ENCODE measurements at regions not wholly inside any gene's neighbourhood (a gene's known extent, or its start where the extent isn't known, plus 50 kb on each side); places are given as distances from the start of the nearest gene placed in this dataset.
"Not testable (repeated sequence)": the region's sequence is repeated elsewhere in the genome, so short reads cannot be mapped to it uniquely, and the experiment has no call there.

DNA sequence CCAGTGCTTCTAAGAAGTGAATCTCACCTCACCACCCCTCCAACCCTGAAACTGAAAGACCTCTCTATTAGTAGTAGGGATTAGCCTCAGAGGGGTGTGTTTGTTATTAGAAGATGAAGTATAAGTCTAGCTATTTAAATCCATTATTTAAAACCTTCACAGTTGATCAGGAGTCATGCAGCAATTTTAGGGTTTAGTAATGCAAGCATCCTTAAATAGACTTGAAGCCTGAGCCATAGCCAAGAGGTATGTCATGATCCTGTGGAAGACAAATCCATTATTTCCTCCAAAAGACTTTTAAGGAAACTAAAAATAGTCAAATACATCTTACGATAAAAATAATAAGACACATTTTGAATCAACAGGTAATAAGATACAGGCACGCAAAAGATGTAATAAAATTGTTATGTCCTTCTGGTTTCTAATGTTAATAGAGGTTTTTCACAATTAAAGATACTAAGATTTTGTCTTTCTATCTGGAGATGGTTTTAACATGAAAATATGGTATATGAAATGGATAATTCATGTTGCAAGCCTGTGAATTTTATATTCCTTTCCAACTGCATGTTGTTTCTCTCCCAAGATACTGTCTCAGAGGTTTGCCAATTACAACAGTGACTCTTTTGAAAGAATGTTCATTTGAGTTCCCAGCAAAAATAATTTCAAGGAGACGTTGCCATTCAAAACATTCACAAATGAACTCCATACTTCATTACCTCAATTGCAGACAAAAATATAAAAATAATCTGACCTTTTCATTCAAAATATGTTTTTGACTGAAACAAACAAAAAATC is 68.0 kb downstream of the LUZP4 start:
- WGBS, 2 donors = 7 to 35% methylated on average over 3 of the region's 3 CpGs
- ATAC-seq (ENCODE audit: low FRiP score) = peak; percentile 52
- no peak for DNase-seq
- intact Hi-C loops (cut with DNase I) = loop anchor here in 1 of 2 donors (5.0 kb wide), 1 partner anchor 205 kb away; the partner anchor contains the start of gene PLS3
- Histone ChIP-seq H3K9me3 (ENCODE audit: control insufficient read depth, low read length) (no peaks in the 10 kb centered on the region), H3K4me1 (ENCODE audit: control insufficient read depth in 1 of 2, insufficient read depth in 2 of 2, low read length in 2 of 2) (peaks cover 4 to 5% of the 10 kb centered on the region in 2 donors), H3K4me3 (ENCODE audit: low read length in 2 of 2) (no peak overlapping the region), H3K36me3 (ENCODE audit: control insufficient read depth in 1 of 2, insufficient read depth in 2 of 2, low read length in 1 of 2) (no peaks in the 10 kb centered on the region), H3K27ac (ENCODE audit: low read depth in 1 of 2, low read length in 2 of 2) (peak overlapping the region; percentile 74 to 87), H3K27me3 (ENCODE audit: control insufficient read depth in 1 of 2, insufficient read depth in 2 of 2, low read length in 1 of 2) (no peaks in the 10 kb centered on the region)

GRCh38 chrX:115359508-115359907 is 70.0 kb downstream of the LUZP4 start:
- not testable (repeated sequence) for H3K9me3 ChIP-seq (ENCODE audit: control insufficient read depth, low read length); H3K36me3 ChIP-seq (ENCODE audit: control insufficient read depth in 1 of 2, insufficient read depth in 2 of 2, low read length in 1 of 2); DNase-seq; H3K27me3 ChIP-seq (ENCODE audit: control insufficient read depth in 1 of 2, insufficient read depth in 2 of 2, low read length in 1 of 2); H3K4me3 ChIP-seq (ENCODE audit: low read length in 2 of 2); H3K4me1 ChIP-seq (ENCODE audit: control insufficient read depth in 1 of 2, insufficient read depth in 2 of 2, low read length in 2 of 2); ATAC-seq (ENCODE audit: low FRiP score)
- 1 to 21% methylated on average over 7 of the region's 7 CpGs for WGBS, 2 donors
- peak overlapping the region in 1 of 2 donors; percentile 43 for H3K27ac ChIP-seq (ENCODE audit: low read depth in 1 of 2, low read length in 2 of 2)
- intact Hi-C loops (cut with DNase I) = loop anchor here in 1 of 2 donors (5.0 kb wide), 1 partner anchor 203 kb away; the partner anchor contains the start of gene PLS3

DNA sequence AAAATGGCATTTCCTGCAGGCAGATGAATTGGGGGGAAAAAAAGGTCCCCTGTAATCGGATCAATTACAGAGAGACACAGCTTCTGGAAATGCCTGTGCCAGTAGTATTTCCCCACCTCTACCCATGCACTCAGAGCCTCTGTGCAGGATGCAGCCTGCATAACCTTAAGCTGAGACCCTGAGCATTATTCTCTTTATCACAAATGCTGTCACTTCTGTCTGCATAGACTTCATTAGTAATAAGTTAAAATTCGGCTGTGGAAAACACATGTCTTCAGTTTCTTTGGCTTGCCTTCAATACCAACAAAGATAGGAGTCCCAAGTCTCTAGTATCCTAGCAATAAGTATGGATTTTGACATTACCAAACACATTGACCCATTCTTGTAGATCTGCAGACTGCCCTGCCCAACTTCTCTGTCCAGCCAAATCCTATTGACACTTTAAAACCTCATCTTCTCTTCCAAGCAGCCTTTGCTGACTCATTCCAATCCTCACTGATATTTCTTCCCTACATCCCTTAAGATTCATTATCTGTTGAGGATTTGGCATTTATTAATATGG is 70.8 kb downstream of the LUZP4 start:
- H3K27me3 ChIP-seq (ENCODE audit: control insufficient read depth in 1 of 2, insufficient read depth in 2 of 2, low read length in 1 of 2) = no peaks in the 10 kb centered on the region
- H3K36me3 ChIP-seq (ENCODE audit: control insufficient read depth in 1 of 2, insufficient read depth in 2 of 2, low read length in 1 of 2) = no peaks in the 10 kb centered on the region
- no peak for DNase-seq
- H3K9me3 ChIP-seq (ENCODE audit: control insufficient read depth, low read length) = no peaks in the 10 kb centered on the region
- ATAC-seq (ENCODE audit: low FRiP score) = peak; percentile 17
- 3 to 27% methylated on average over 2 of the region's 2 CpGs for WGBS, 2 donors
- H3K27ac ChIP-seq (ENCODE audit: low read depth in 1 of 2, low read length in 2 of 2) = peak overlapping the region in 1 of 2 donors; percentile 71
- intact Hi-C loops (cut with DNase I) = no loop called here
- H3K4me1 ChIP-seq (ENCODE audit: control insufficient read depth in 1 of 2, insufficient read depth in 2 of 2, low read length in 2 of 2) = peaks cover 4 to 5% of the 10 kb centered on the region in 2 donors
- H3K4me3 ChIP-seq (ENCODE audit: low read length in 2 of 2) = no peak overlapping the region

DNA sequence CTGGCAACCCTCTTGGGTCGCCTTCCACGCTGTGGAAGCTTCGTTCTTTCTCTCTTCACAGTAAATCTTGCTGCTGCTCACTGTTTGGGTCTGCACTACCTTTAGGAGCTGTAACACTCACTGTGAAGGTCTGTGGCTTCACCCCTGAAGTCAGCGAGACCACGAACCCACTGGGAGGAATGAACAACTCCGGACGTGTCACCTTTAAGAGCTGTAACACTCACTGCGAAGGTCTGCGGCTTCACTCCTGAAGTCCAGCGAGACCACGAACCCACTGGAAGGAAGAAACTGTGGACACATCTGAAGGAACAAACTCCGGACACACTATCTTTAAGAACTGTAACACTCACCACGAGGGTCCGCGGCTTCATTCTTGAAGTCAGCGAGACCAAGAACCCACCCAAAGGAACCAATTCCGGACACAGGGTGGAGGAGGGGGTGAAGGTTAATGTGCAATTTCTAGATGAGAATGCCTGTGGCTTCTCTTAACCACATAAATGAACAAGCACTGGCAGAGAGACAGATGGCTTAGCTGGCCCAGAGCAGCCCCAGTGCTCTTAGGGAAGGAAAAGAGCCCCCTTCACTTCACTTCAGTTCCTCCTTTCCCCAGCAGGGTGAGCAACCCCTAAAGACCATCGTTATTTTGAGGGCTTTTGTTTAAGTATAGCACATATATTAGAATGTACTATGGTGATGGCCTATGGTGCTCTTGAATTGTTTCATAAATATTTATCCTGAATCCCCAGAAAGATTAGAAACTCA is 73.0 kb downstream of the LUZP4 start:
- Histone ChIP-seq H3K4me3 (ENCODE audit: low read length in 2 of 2) (no peak overlapping the region), H3K9me3 (ENCODE audit: control insufficient read depth, low read length) (no peaks in the 10 kb centered on the region), H3K4me1 (ENCODE audit: control insufficient read depth in 1 of 2, insufficient read depth in 2 of 2, low read length in 2 of 2) (peaks cover 0 to 6% of the 10 kb centered on the region in 2 donors), H3K27me3 (ENCODE audit: control insufficient read depth in 1 of 2, insufficient read depth in 2 of 2, low read length in 1 of 2) (no peaks in the 10 kb centered on the region), H3K36me3 (ENCODE audit: control insufficient read depth in 1 of 2, insufficient read depth in 2 of 2, low read length in 1 of 2) (no peaks in the 10 kb centered on the region), H3K27ac (ENCODE audit: low read depth in 1 of 2, low read length in 2 of 2) (no peak overlapping the region)
- no peak for DNase-seq
- intact Hi-C loops (cut with DNase I) = no loop called here
- no peak for ATAC-seq (ENCODE audit: low FRiP score)
- 87 to 91% methylated on average over 18 of the region's 18 CpGs for WGBS, 2 donors

DNA sequence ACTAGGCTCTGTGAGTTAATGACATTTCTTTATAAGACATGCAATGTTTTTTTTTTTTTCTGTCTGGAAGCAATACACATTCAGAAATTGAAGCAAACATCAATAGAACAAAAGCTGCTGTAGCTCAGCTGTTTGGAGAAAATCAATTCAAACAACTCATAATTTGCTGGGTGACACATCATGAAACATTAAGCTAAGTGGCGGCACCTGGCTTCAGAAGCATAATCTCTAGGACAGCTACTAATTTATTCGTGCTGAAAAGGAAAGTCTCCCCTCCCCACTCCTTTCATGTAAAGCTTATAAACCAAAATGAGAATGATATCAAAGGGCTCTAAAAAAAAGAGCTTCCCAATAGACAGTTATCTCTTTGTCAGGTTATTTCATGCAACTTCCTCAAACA is 73.9 kb downstream of the LUZP4 start:
- intact Hi-C loops (cut with DNase I) = no loop called here
- no peak for ATAC-seq (ENCODE audit: low FRiP score)
- WGBS, 2 donors = 69 to 85% methylated on average over 2 of the region's 2 CpGs

GRCh38 chrX:115363897-115364296 is 74.4 kb downstream of the LUZP4 start:
- Histone ChIP-seq H3K27ac (ENCODE audit: low read depth in 1 of 2, low read length in 2 of 2) (no peak overlapping the region), H3K4me1 (ENCODE audit: control insufficient read depth in 1 of 2, insufficient read depth in 2 of 2, low read length in 2 of 2) (peaks cover 4 to 6% of the 10 kb centered on the region in 2 donors), H3K9me3 (ENCODE audit: control insufficient read depth, low read length) (no peaks in the 10 kb centered on the region), H3K4me3 (ENCODE audit: low read length in 2 of 2) (no peak overlapping the region), H3K36me3 (ENCODE audit: control insufficient read depth in 1 of 2, insufficient read depth in 2 of 2, low read length in 1 of 2) (no peaks in the 10 kb centered on the region), H3K27me3 (ENCODE audit: control insufficient read depth in 1 of 2, insufficient read depth in 2 of 2, low read length in 1 of 2) (no peaks in the 10 kb centered on the region)
- DNase-seq (no peak), ATAC-seq (ENCODE audit: low FRiP score) (no peak)
- intact Hi-C loops (cut with DNase I) = no loop called here
- 92 to 93% methylated on average over 2 of the region's 2 CpGs for WGBS, 2 donors

More for the DNA sequence above, 73.9 kb downstream of the LUZP4 start:
- Histone ChIP-seq H3K9me3 (ENCODE audit: control insufficient read depth, low read length) (no peaks in the 10 kb centered on the region), H3K27ac (ENCODE audit: low read depth in 1 of 2, low read length in 2 of 2) (no peak overlapping the region), H3K36me3 (ENCODE audit: control insufficient read depth in 1 of 2, insufficient read depth in 2 of 2, low read length in 1 of 2) (no peaks in the 10 kb centered on the region), H3K4me3 (ENCODE audit: low read length in 2 of 2) (no peak overlapping the region), H3K27me3 (ENCODE audit: control insufficient read depth in 1 of 2, insufficient read depth in 2 of 2, low read length in 1 of 2) (no peaks in the 10 kb centered on the region), H3K4me1 (ENCODE audit: control insufficient read depth in 1 of 2, insufficient read depth in 2 of 2, low read length in 2 of 2) (peaks cover 4 to 6% of the 10 kb centered on the region in 2 donors)
- DNase-seq = no peak

GRCh38 chrX:115364670-115365069 is 75.2 kb downstream of the LUZP4 start:
- DNase-seq (no peak), ATAC-seq (ENCODE audit: low FRiP score) (no peak)
- no peak overlapping the region for H3K27ac ChIP-seq (ENCODE audit: low read depth in 1 of 2, low read length in 2 of 2)
- no peaks in the 10 kb centered on the region for H3K9me3 ChIP-seq (ENCODE audit: control insufficient read depth, low read length)
- no peaks in the 10 kb centered on the region for H3K27me3 ChIP-seq (ENCODE audit: control insufficient read depth in 1 of 2, insufficient read depth in 2 of 2, low read length in 1 of 2)
- peaks cover 4 to 6% of the 10 kb centered on the region in 2 donors for H3K4me1 ChIP-seq (ENCODE audit: control insufficient read depth in 1 of 2, insufficient read depth in 2 of 2, low read length in 2 of 2)
- H3K4me3 ChIP-seq (ENCODE audit: low read length in 2 of 2) = no peak overlapping the region
- H3K36me3 ChIP-seq (ENCODE audit: control insufficient read depth in 1 of 2, insufficient read depth in 2 of 2, low read length in 1 of 2) = no peaks in the 10 kb centered on the region
- intact Hi-C loops (cut with DNase I) = no loop called here

GRCh38 chrX:115366535-115366934 is 77.0 kb downstream of the LUZP4 start:
- 0% methylated on average over 1 of the region's 1 CpG for WGBS, 2 donors
- H3K9me3 ChIP-seq (ENCODE audit: control insufficient read depth, low read length) = no peaks in the 10 kb centered on the region

More at GRCh38 chrX:115366535-115366934, 77.0 kb downstream of the LUZP4 start:
- H3K27me3 ChIP-seq (ENCODE audit: control insufficient read depth in 1 of 2, insufficient read depth in 2 of 2, low read length in 1 of 2) = no peaks in the 10 kb centered on the region
- intact Hi-C loops (cut with DNase I) = no loop called here
- DNase-seq (no peak), ATAC-seq (ENCODE audit: low FRiP score) (no peak)
- H3K4me1 ChIP-seq (ENCODE audit: control insufficient read depth in 1 of 2, insufficient read depth in 2 of 2, low read length in 2 of 2) = peaks cover 2 to 4% of the 10 kb centered on the region in 2 donors
- no peaks in the 10 kb centered on the region for H3K36me3 ChIP-seq (ENCODE audit: control insufficient read depth in 1 of 2, insufficient read depth in 2 of 2, low read length in 1 of 2)
- no peak overlapping the region for H3K27ac ChIP-seq (ENCODE audit: low read depth in 1 of 2, low read length in 2 of 2)
- H3K4me3 ChIP-seq (ENCODE audit: low read length in 2 of 2) = no peak overlapping the region
